ENCODE measurements at regions not wholly inside any gene's neighbourhood (a gene's known extent, or its start where the extent isn't known, plus 50 kb on each side); places are given as distances from the start of the nearest gene placed in this dataset.

DNA sequence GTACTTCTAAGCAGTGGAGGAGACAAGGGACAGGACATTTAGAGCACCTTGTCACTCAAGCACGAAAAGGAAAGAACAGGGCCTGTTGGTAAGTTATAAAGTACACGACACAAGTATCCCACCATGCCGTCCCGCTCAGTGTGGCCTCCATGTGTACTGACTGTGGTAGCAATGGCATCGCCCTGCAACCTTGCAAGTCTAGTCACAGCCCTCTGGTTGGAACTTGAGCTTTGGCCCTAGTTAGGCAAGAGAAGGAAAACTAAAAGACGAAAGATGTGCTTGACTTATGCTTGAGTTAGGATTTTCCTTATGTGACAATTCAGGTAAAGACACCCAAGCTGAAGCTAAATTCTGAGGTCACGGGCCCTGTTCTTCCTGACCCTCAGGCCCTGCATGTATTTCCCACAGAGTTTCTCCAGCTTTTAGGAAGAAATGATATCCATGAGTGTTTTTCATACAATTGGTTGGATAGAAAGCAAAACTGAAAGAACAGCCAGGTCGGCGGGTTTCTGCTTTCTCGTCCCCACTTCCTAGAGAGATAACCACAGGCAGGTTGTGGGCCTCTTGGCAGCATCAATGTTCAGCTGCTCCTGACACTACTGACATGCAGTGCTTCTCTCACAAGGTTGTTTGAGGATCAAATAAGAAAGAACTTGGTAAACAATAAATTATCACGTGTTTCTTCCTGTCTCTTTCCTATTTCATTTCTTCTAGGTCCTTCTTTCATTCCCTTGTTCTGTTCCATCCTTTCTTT is 216.2 kb downstream of the IRS2 start (continued):
- TF ChIP-seq TCF7L2 (IDR thresholded peaks at IDR 0.05; ENCODE audit: borderline replicate concordance, extremely low read depth, insufficient read depth, insufficient read length), result no peak
- no peak for TF ChIP-seq POLR2A (IDR thresholded peaks at IDR 0.05; ENCODE audit: borderline replicate concordance, extremely low read depth, insufficient read depth, insufficient read length)
- TF ChIP-seq RAD21 (IDR thresholded peaks at IDR 0.05; ENCODE audit: low read depth), result no peak
- TF ChIP-seq FOSL1 (IDR thresholded peaks at IDR 0.05; ENCODE audit: low read depth), result no peak
- no peak for TF ChIP-seq ELF1 (IDR thresholded peaks at IDR 0.05; ENCODE audit: borderline replicate concordance, low read depth)

DNA sequence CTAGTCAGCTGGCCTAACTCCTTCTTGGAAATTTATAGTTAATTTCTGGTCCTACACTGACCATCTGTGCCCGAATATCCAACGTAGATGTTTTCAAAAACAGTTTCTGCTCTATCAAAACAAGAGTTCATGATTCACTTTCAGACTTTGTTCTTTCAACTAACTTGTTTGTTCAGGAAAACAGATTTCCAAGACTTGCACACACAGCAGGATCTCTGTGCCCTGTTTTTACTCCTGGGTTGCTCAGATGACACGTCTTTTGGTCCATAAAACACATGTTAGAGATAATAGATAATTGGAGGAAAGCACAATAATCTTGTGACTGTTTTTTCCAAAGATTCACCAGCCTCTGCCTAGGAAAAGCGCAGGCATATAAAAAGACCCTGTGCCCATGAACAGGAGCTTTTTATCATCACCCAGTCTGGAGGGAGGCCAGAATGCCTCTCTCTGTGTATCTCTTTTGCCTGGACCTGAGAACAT is 218.0 kb downstream of the IRS2 start:
- no peaks in the 10 kb centered on the region for H4K20me1 ChIP-seq (ENCODE audit: insufficient read depth)
- no peak overlapping the region for H3K9ac ChIP-seq (ENCODE audit: low read length)
- no peaks in the 10 kb centered on the region for H3K79me2 ChIP-seq (ENCODE audit: insufficient read depth, low read length)
- POLR2A ChIA-PET, result no interaction called here
- H3K9me2 ChIP-seq (ENCODE audit: insufficient read depth), result no peaks in the 10 kb centered on the region
- H3K4me1 ChIP-seq (ENCODE audit: control insufficient read depth in 1 of 2, insufficient read depth in 2 of 2, low read length in 2 of 2), result no peaks in the 10 kb centered on the region
- H3K4me2 ChIP-seq (ENCODE audit: low read length), result no peak overlapping the region
- ATAC-seq (no peak), DNase-seq (ENCODE audit: low read depth, low spot score) (no peak)
- RAD21 ChIA-PET (ENCODE audit: low non-redundant PET in 1 of 2, low total read pairs in 2 of 2, uncharacterized antibody in 2 of 2, unreplicated experiment in 2 of 2), result no interaction called here
- CTCF ChIA-PET, result no interaction called here
- no peak overlapping the region for H3K4me3 ChIP-seq (replicated peaks in 1 of 2; ENCODE audit: low read depth in 1 of 2, low read length in 2 of 2)
- BruUV-seq (replicated peaks), result no TSS peak
- no peaks in the 10 kb centered on the region for H3K9me3 ChIP-seq (ENCODE audit: control insufficient read depth in 1 of 2, insufficient read depth in 1 of 2, low read depth in 1 of 2, low read length in 2 of 2)
- no peak overlapping the region for H2AFZ ChIP-seq (ENCODE audit: low read depth, low read length, poor library complexity, severe bottlenecking)
- intact Hi-C loops (cut with micrococcal nuclease), result no loop called here
- H3K36me3 ChIP-seq (ENCODE audit: control insufficient read depth in 1 of 2, insufficient read depth in 2 of 2, low read length in 2 of 2), result no peaks in the 10 kb centered on the region
- H3K27ac ChIP-seq (ENCODE audit: low read depth, low read length), result no peak overlapping the region
- TF ChIP-seq, protein P1, sequence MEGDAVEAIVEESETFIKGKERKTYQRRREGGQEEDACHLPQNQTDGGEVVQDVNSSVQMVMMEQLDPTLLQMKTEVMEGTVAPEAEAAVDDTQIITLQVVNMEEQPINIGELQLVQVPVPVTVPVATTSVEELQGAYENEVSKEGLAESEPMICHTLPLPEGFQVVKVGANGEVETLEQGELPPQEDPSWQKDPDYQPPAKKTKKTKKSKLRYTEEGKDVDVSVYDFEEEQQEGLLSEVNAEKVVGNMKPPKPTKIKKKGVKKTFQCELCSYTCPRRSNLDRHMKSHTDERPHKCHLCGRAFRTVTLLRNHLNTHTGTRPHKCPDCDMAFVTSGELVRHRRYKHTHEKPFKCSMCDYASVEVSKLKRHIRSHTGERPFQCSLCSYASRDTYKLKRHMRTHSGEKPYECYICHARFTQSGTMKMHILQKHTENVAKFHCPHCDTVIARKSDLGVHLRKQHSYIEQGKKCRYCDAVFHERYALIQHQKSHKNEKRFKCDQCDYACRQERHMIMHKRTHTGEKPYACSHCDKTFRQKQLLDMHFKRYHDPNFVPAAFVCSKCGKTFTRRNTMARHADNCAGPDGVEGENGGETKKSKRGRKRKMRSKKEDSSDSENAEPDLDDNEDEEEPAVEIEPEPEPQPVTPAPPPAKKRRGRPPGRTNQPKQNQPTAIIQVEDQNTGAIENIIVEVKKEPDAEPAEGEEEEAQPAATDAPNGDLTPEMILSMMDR (IDR thresholded peaks at IDR 0.05 in 2 of 3, conservative IDR thresholded peaks at IDR 0.05 in 1 of 3; ENCODE audit: borderline replicate concordance in 1 of 3, insufficient read depth in 1 of 3, low read depth in 2 of 3, low read length in 2 of 3), result no peak
- no peak for TF ChIP-seq ZFX (IDR thresholded peaks at IDR 0.05)
- H3K27me3 ChIP-seq (ENCODE audit: insufficient read depth, low read length), result no peaks in the 10 kb centered on the region

All from HCT116 (cell line).